Ishikawa (cell line): ENCODE measurements at regions not wholly inside any gene's neighbourhood (a gene's known extent, or its start where the extent isn't known, plus 50 kb on each side); places are given as distances from the start of the nearest gene placed in this dataset.

Experiments used
- CEBPB ChIP-seq: IDR thresholded peaks from 2 replicates; pipeline ENCODE4 v1.6.1; 2012
- CREB1 ChIP-seq: IDR thresholded peaks from 2 replicates; pipeline ENCODE4 v1.6.1; 2012; ENCODE audit warnings: low read depth
- EGR1 ChIP-seq: IDR thresholded peaks from 2 replicates; pipeline ENCODE4 v1.6.1; 2012
- EP300 ChIP-seq: IDR thresholded peaks from 2 replicates; pipeline ENCODE4 v1.6.1; 2012; ENCODE audit warnings: borderline replicate concordance
- FOXM1 ChIP-seq: IDR thresholded peaks from 2 replicates; pipeline ENCODE4 v1.6.1; 2012; ENCODE audit warnings: low read depth, borderline replicate concordance
- MAX ChIP-seq: IDR thresholded peaks from 2 replicates; pipeline ENCODE4 v1.6.1; 2012
- NFIC ChIP-seq: IDR thresholded peaks from 2 replicates; pipeline ENCODE4 v1.6.1; 2012
- RAD21 ChIP-seq: IDR thresholded peaks from 2 replicates; pipeline ENCODE4 v1.6.1; 2012; ENCODE audit warnings: low read depth
- TAF1 ChIP-seq: IDR thresholded peaks from 2 replicates; pipeline ENCODE4 v1.6.1; 2012; ENCODE audit warnings: low read depth, mild to moderate bottlenecking
- TCF12 ChIP-seq: IDR thresholded peaks from 2 replicates; pipeline ENCODE4 v1.6.1; 2012; ENCODE audit warnings: low read depth
- TEAD4 ChIP-seq: IDR thresholded peaks from 2 replicates; pipeline ENCODE4 v1.6.1; 2012
- USF1 ChIP-seq: IDR thresholded peaks from 2 replicates; pipeline ENCODE4 v1.6.1; 2012
- YY1 ChIP-seq: IDR thresholded peaks from 2 replicates; pipeline ENCODE4 v1.6.1; 2012; ENCODE audit warnings: low read depth
- ZBTB7A ChIP-seq: IDR thresholded peaks from 2 replicates; pipeline ENCODE4 v1.6.1; 2012; ENCODE audit warnings: low read depth
- TF ChIP-seq, protein P1 (sequence below): IDR thresholded peaks from 2 replicates; pipeline ENCODE4 v1.6.1; 2012; ENCODE audit warnings: low read depth, mild to moderate bottlenecking

DNA sequence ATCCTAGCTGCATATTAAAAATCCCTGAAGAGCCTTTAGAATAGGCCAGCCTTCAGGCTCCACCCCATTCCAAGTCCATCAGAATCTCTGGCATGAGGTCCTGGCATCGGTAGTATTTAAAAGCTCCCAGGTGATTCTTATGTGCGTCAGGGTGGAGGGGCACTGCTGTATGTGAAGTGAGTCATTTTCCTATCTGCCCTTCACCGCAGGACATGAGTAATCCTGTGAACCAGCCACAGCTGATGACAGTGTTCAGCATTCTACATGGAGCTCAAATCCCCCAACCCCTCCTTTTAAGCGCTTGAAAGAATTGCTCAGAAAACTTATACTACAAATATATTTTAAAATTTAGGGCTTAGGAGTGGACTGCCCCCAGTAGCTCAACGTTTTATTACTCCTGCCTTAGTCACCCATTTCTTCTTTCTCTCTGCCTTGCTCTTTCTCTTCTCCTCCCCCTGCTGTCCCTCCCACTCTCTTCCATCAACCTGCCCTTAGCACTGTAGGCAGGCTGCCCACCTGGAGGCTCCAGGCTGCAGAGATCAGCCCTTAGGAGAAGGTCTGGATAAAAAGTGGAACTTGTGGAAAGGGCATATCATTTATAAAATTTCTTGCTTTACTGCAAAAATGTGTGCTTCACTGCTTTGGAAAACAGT is 73.8 kb upstream of the ZNF281 start:
- TF ChIP-seq TEAD4 (0 out of 2 replicates have a peak, but pooled peaks have one; percentile 33), MAX (no peak)

DNA sequence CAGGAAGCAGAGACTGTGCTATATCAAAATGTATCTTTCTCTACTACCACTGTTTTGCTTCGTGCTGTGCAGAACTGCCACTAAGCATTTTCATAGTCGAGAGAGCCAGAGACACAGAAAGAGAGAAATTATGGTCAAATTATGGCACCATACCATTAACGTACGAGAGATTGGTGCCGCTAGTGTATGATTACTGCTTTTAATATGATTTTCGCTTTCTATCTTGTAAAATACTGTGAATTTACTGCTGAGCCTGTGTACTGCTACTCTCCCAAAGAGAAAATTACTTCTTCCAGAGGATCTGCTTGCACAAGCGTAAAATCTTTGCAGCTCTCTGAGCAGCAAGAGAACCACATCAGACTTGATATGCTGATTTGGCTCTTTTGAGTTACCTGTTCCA is 71.1 kb upstream of the ZNF281 start:
- TF ChIP-seq USF1 (no peak), ZBTB7A (no peak), YY1 (no peak), TAF1 (no peak), TCF12 (no peak), FOXM1 (no peak), EP300 (no peak), CEBPB (no peak), TEAD4 (no peak), NFIC (no peak), CREB1 (no peak), MAX (no peak), EGR1 (no peak), RAD21 (no peak)
- TF ChIP-seq, protein P1, sequence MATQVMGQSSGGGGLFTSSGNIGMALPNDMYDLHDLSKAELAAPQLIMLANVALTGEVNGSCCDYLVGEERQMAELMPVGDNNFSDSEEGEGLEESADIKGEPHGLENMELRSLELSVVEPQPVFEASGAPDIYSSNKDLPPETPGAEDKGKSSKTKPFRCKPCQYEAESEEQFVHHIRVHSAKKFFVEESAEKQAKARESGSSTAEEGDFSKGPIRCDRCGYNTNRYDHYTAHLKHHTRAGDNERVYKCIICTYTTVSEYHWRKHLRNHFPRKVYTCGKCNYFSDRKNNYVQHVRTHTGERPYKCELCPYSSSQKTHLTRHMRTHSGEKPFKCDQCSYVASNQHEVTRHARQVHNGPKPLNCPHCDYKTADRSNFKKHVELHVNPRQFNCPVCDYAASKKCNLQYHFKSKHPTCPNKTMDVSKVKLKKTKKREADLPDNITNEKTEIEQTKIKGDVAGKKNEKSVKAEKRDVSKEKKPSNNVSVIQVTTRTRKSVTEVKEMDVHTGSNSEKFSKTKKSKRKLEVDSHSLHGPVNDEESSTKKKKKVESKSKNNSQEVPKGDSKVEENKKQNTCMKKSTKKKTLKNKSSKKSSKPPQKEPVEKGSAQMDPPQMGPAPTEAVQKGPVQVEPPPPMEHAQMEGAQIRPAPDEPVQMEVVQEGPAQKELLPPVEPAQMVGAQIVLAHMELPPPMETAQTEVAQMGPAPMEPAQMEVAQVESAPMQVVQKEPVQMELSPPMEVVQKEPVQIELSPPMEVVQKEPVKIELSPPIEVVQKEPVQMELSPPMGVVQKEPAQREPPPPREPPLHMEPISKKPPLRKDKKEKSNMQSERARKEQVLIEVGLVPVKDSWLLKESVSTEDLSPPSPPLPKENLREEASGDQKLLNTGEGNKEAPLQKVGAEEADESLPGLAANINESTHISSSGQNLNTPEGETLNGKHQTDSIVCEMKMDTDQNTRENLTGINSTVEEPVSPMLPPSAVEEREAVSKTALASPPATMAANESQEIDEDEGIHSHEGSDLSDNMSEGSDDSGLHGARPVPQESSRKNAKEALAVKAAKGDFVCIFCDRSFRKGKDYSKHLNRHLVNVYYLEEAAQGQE, result no peak

DNA sequence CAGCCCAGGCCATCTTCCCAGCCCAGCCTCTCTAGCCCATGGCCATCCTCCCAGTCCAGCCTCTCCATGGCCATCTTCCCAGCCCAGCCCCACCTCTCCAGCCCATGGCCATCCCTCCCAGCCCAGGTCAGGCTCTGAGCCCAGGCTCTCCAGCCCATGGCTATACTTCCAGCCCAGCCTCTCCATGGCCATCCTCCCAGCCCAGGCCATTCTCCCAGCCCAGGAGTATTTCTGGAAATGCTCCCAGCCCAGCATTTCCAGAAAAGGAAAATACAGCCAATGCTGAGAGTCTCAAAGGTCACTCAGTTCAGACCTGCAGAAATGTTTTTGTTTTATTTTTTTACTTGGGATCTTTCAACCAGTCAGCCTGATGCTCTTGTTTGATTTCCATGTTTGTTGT is 70.0 kb upstream of the ZNF281 start:
- TF ChIP-seq FOXM1, result no peak
- TF ChIP-seq TAF1, result no peak
- TF ChIP-seq YY1, result no peak

DNA sequence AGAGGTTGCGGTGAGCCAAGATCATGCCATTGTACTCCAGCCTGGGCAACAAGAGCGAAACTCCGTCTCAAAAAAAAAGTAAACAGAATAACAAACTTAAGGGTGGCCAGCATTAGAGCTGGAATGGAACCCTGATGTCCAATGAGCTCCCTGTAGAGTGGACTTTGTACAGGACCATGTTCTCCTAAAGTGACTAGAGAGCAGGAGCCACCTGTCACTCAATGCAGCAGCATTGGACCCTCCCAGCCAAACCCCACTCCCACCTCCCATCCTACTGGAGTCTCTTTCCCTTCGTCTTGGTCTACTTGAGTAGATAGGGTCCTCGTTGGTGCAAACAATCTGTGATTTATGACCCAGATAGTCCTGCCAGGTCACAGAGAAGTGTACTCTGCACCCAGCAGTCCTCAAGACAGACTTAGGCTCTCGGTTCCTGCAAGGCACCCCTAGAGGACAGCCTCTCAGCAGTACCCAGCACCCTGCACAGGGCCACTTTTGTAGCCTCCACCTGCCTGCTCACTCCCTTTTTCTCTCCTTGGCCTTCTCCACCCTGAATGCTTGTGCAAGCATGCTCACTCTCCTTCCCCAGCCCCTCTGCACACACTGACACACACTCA is 69.2 kb upstream of the ZNF281 start:
- TF ChIP-seq CREB1 (no peak), YY1 (no peak), TCF12 (no peak), ZBTB7A (no peak), TAF1 (no peak), USF1 (no peak), RAD21 (no peak), CEBPB (no peak), MAX (no peak)

DNA sequence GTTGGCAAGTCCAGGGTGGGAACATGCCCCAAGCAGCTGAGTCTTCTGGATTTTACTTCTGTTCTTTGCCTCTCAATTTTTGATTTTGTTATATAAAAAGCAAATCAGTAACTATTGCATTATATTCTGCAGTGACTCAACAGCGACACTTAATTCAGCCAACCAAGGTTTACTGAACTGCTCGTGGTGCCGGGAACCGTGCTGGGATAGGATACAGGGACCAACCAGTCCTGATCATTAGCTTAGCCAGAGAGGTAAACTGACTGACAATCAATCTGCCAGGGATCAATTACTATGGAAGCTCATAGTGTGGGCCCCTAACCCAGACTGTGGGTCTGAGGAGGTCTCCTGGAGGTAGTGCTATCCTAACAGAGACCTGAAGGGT is 68.4 kb upstream of the ZNF281 start:
- TF ChIP-seq NFIC, result no peak
- TF ChIP-seq TAF1, result no peak

DNA sequence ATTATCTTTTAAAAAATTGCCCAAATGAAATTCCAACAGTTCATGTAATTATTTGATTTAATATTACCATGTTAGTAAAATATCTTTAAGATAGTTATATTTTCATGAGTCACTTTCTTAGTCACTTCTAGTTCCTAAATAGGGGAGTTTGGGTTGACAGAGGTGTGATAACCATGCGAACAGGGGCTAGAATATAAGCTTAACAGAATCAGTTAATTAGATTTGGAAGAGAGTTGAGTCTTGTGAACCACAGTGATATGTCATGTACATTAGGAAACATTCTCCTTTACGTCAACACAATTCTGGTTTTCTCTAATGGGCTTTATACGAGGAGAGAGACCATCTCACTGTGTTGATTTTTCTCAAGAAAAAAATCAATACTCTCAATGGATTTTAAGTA is 64.8 kb upstream of the ZNF281 start:
- TF ChIP-seq YY1 (no peak), TCF12 (no peak)

- TF ChIP-seq MAX, result no peak
- TF ChIP-seq TEAD4, result no peak
- TF ChIP-seq CEBPB, result no peak
- TF ChIP-seq YY1, result no peak
- no peak for TF ChIP-seq FOXM1
- TF ChIP-seq TAF1, result no peak
Observed at GRCh38 chr1:200473698-200474371, 64.0 kb upstream of the ZNF281 start.

DNA sequence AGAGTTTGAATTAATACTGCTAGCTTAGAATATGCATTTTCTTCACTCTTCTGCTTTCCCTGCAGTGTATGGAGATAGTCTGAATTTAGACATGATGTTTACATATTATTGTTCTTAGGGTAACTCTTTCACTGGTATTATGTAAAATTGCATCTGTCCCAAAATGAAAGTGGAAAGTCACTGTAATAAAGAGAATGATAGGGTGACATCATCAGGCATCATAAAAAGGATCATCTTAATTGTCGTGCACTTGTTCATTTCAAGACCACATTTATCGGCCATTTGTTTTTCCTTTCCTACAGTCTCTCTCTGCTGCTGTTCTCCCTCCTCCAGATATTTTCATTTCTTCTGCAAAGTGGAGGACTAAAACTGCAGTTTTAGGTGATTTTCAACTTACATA is 61.9 kb upstream of the ZNF281 start:
- TF ChIP-seq CREB1 (no peak), FOXM1 (no peak), TAF1 (no peak), ZBTB7A (no peak), NFIC (no peak), EP300 (no peak), CEBPB (no peak), MAX (no peak), TCF12 (no peak), YY1 (no peak), RAD21 (no peak), USF1 (no peak), TEAD4 (no peak), EGR1 (no peak)
- TF ChIP-seq, protein P1, result no peak
